Lower leg skin (tissue), 3 donors: ENCODE measurements at regions not wholly inside any gene's neighbourhood (a gene's known extent, or its start where the extent isn't known, plus 50 kb on each side); places are given as distances from the start of the nearest gene placed in this dataset.

Experiments used
- CTCF ChIP-seq, 3 donors: fragments of 450-650 bp; IDR thresholded peaks; one replicate each; pipeline ENCODE4 v1.5.1; 2016; ENCODE audit warnings: antibody characterized with exemption in 3 of 3, mild to moderate bottlenecking in 3 of 3, moderate library complexity in 2 of 3
- POLR2A ChIP-seq, 2 donors: fragments of 450-650 bp; IDR thresholded peaks; one replicate each; pipeline ENCODE4 v1.6.1; 2016 to 2017; ENCODE audit warnings: antibody characterized with exemption in 2 of 2, mild to moderate bottlenecking in 1 of 2, moderate library complexity in 1 of 2

- TF ChIP-seq CTCF (IDR thresholded peaks at IDR 0.05) (no peak), POLR2A (IDR thresholded peaks at IDR 0.05) (no peak)
Observed at GRCh38 chr4:173958445-173958844, 325.0 kb downstream of the FBXO8 start.
